Stimulated activated CD8-positive, alpha-beta memory T cell treated with anti-CD3 and anti-CD28 coated beads, Interleukin-7, amount 100 ng/mL, for 4 hours (primary cell): ENCODE measurements at regions not wholly inside any gene's neighbourhood (a gene's known extent, or its start where the extent isn't known, plus 50 kb on each side); places are given as distances from the start of the nearest gene placed in this dataset.

Experiments
- DNase-seq, 2 donors: peaks; one replicate each; pipeline ENCODE4 v3.0.0-alpha.2; 2020; ENCODE audit warnings: low read depth in 2 of 2

DNA sequence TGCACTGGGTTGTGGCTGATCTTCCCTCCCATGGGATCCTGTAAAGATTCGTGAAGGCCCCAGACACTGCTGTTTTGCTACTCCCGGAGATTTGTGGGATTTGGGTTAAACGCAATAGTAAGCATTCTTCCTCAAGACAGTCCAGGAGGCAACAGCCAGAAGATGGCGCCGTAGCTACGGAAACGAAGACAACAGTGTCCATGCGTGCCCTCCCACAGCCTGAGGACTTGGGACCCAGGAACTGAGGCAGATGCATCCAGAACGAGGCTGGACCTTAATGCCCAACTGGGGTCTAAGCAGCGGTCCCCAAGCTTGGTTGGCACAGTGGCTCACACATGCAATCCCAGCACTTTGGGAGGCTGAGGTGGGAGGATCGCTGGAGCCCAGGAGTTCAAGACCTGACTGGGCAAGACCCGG, 57.6 kb upstream of the ZNF507 start:
- no peak for DNase-seq

DNA sequence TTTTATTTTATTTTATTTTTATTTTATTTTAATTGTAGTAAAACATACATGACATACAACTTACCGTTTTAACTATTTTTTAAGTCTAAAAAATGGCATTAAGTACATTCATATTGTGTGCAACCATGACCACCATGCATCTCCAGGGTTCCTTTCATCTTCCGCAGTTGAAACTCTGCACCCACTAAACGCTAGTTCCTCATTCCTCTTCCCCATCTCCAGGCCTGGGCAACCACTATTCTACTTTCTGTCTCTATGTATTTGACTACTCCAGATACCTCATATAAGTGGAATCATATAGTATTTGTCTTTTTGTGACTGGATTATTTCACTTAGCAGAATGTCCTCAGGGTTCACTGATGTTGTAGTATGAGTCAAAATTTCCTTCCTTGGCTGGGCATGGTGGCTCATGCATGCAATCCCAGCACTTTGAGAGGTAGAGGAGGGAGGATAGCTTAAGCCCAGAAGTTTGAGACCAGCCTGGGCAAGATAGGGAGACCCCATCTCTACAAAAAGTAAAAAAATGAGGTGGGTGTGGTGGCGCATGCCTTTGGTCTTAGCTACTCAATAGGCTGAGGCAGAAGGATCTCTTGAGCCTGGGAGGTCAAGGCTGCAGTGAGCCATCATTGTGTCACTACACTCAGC, 55.7 kb upstream of the ZNF507 start:
- DNase-seq: no peak

DNA sequence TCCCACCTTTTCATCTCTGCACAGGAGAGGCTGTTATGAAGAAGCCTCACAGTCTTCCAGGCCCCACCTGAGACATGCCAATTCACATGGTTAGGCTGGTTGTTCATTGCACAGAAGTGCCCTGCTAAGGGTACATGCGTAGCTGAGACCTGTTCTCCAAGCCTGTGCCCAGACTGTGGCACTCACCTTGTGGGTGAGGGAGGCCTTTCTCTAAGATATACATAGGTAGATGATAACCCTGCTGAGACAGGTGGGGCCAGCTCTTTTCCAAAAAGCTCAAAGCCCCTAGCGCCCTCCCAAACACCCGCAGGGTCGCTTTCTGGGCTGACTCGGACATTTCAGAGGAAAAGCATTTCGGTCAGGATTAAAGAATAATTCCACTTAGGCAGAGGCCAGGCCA, 53.5 kb upstream of the ZNF507 start:
- DNase-seq: no peak

DNA sequence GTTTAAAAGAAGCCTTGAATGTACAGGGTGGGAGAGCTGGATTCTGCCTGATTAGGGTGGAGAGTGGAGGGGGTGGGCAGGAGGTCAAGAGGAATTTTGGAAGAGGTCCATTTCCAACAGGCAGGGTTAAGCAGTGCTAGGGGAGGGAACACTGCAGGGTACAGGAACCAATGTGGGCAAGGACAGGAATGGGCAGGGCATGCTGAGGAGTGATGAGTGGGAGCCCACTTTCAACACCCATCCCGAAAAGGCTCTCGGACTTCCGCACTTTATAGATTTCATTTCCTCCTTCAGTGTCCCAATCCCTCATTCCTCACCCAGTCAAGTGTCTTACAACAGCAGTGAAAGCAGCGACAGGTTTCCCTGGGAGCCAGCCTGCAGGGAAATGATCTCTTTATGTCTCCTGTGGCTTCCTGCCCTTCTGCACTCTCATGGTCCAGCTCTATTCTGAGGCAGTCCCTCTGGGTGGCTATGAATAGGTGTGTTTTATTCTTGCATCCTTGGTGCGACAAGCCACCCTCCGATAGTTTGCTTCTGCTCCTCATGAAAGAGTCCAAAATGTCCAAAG, 50.5 kb upstream of the ZNF507 start:
- no peak for DNase-seq
